ENCODE measurements at regions not wholly inside any gene's neighbourhood (a gene's known extent, or its start where the extent isn't known, plus 50 kb on each side); places are given as distances from the start of the nearest gene placed in this dataset.

- Mint-ChIP-seq H3K9me3 (peaks cover 0 to 2% (median 0%) of the 10 kb centered on the region in 7 donors), H3K4me1 (peaks cover 23 to 65% (median 43%) of the 10 kb centered on the region in 4 donors), H3K27me3 (no peaks in the 10 kb centered on the region), H3K36me3 (no peaks in the 10 kb centered on the region), H3K4me3 (no peak overlapping the region), H3K27ac (no peak overlapping the region)
- H3K4me3 ChIP-seq (ENCODE audit: low read depth, low read length), result no peak overlapping the region
- H3K36me3 ChIP-seq (ENCODE audit: control insufficient read depth, insufficient read depth, low read length), result no peaks in the 10 kb centered on the region
- H3K27me3 ChIP-seq (ENCODE audit: control insufficient read depth, insufficient read depth, low read length), result no peaks in the 10 kb centered on the region
- ATAC-seq (ENCODE audit: low read depth in 2 of 2) (no peak), DNase-seq (no peak)
- H3K27ac ChIP-seq (ENCODE audit: insufficient read depth, low read length, poor library complexity, severe bottlenecking), result no peak overlapping the region
- H3K9me3 ChIP-seq (ENCODE audit: control insufficient read depth in 2 of 2, low read length in 2 of 2), result no peaks in the 10 kb centered on the region
- H3K4me1 ChIP-seq (ENCODE audit: control insufficient read depth, insufficient read depth, low read length, poor library complexity, severe bottlenecking), result peaks cover 38% of the 10 kb centered on the region
Observed at GRCh38 chr2:12455661-12456060, 261.1 kb upstream of the TRIB2 start.

- peaks cover 0 to 4% (median 0%) of the 10 kb centered on the region in 7 donors for H3K9me3 Mint-ChIP-seq
- no peaks in the 10 kb centered on the region for H3K36me3 Mint-ChIP-seq
- peak in 2 of 3 donors; percentile 59 to 85 for DNase-seq
- ATAC-seq (ENCODE audit: low read depth in 2 of 2), result peak; percentile 79 to 81
- Histone ChIP-seq H3K4me3 (ENCODE audit: low read depth, low read length) (peak overlapping the region; percentile 93), H3K9me3 (ENCODE audit: control insufficient read depth in 2 of 2, low read length in 2 of 2) (no peaks in the 10 kb centered on the region), H3K36me3 (ENCODE audit: control insufficient read depth, insufficient read depth, low read length) (no peaks in the 10 kb centered on the region), H3K27me3 (ENCODE audit: control insufficient read depth, insufficient read depth, low read length) (no peaks in the 10 kb centered on the region), H3K4me1 (ENCODE audit: control insufficient read depth, insufficient read depth, low read length, poor library complexity, severe bottlenecking) (peaks cover 32% of the 10 kb centered on the region), H3K27ac (ENCODE audit: insufficient read depth, low read length, poor library complexity, severe bottlenecking) (peak overlapping the region; percentile 71)
- peak overlapping the region; percentile 66 to 94 (median 87) for H3K4me3 Mint-ChIP-seq
- peak overlapping the region; percentile 95 to 100 (median 95) for H3K27ac Mint-ChIP-seq
- peaks cover 23 to 62% (median 38%) of the 10 kb centered on the region in 4 donors for H3K4me1 Mint-ChIP-seq
- H3K27me3 Mint-ChIP-seq, result no peaks in the 10 kb centered on the region
Observed at GRCh38 chr2:12456293-12457106, 260.2 kb upstream of the TRIB2 start.

GRCh38 chr2:12457831-12458230, 258.9 kb upstream of the TRIB2 start:
- no peaks in the 10 kb centered on the region for H3K27me3 Mint-ChIP-seq
- H3K4me3 Mint-ChIP-seq, result peak overlapping the region in 2 of 4 donors; percentile 15 to 66
- Histone ChIP-seq H3K4me3 (ENCODE audit: low read depth, low read length) (no peak overlapping the region), H3K27ac (ENCODE audit: insufficient read depth, low read length, poor library complexity, severe bottlenecking) (no peak overlapping the region), H3K36me3 (ENCODE audit: control insufficient read depth, insufficient read depth, low read length) (no peaks in the 10 kb centered on the region), H3K4me1 (ENCODE audit: control insufficient read depth, insufficient read depth, low read length, poor library complexity, severe bottlenecking) (peaks cover 20% of the 10 kb centered on the region), H3K27me3 (ENCODE audit: control insufficient read depth, insufficient read depth, low read length) (no peaks in the 10 kb centered on the region), H3K9me3 (ENCODE audit: control insufficient read depth in 2 of 2, low read length in 2 of 2) (no peaks in the 10 kb centered on the region)
- ATAC-seq (ENCODE audit: low read depth in 2 of 2) (no peak), DNase-seq (no peak)
- peak overlapping the region; percentile 95 to 100 (median 95) for H3K27ac Mint-ChIP-seq
- H3K4me1 Mint-ChIP-seq, result peaks cover 12 to 49% (median 25%) of the 10 kb centered on the region in 4 donors
- no peaks in the 10 kb centered on the region for H3K36me3 Mint-ChIP-seq
- H3K9me3 Mint-ChIP-seq, result peaks cover 0 to 5% (median 0%) of the 10 kb centered on the region in 7 donors

GRCh38 chr2:12463189-12463588, 253.5 kb upstream of the TRIB2 start:
- Histone ChIP-seq H3K36me3 (ENCODE audit: control insufficient read depth, insufficient read depth, low read length) (no peaks in the 10 kb centered on the region), H3K27me3 (ENCODE audit: control insufficient read depth, insufficient read depth, low read length) (no peaks in the 10 kb centered on the region)
- no peak for ATAC-seq (ENCODE audit: low read depth in 2 of 2)

GRCh38 chr2:12465631-12466135, 251.1 kb upstream of the TRIB2 start:
- Histone ChIP-seq H3K4me3 (ENCODE audit: low read depth, low read length) (no peak overlapping the region), H3K36me3 (ENCODE audit: control insufficient read depth, insufficient read depth, low read length) (no peaks in the 10 kb centered on the region), H3K27me3 (ENCODE audit: control insufficient read depth, insufficient read depth, low read length) (no peaks in the 10 kb centered on the region), H3K27ac (ENCODE audit: insufficient read depth, low read length, poor library complexity, severe bottlenecking) (no peak overlapping the region), H3K4me1 (ENCODE audit: control insufficient read depth, insufficient read depth, low read length, poor library complexity, severe bottlenecking) (no peaks in the 10 kb centered on the region), H3K9me3 (ENCODE audit: control insufficient read depth in 2 of 2, low read length in 2 of 2) (no peaks in the 10 kb centered on the region)
- peaks cover 7 to 27% (median 20%) of the 10 kb centered on the region in 4 donors for H3K4me1 Mint-ChIP-seq
- peaks cover 0 to 5% (median 0%) of the 10 kb centered on the region in 7 donors for H3K9me3 Mint-ChIP-seq
- H3K4me3 Mint-ChIP-seq, result no peak overlapping the region
- DNase-seq (no peak), ATAC-seq (ENCODE audit: low read depth in 2 of 2) (no peak)
- H3K36me3 Mint-ChIP-seq, result no peaks in the 10 kb centered on the region
- no peaks in the 10 kb centered on the region for H3K27me3 Mint-ChIP-seq
- H3K27ac Mint-ChIP-seq, result peak overlapping the region in 2 of 3 donors; percentile 85 to 95

More at GRCh38 chr2:12463189-12463588, 253.5 kb upstream of the TRIB2 start:
- Mint-ChIP-seq H3K4me3 (peak overlapping the region in 2 of 4 donors; percentile 0 to 83), H3K4me1 (peaks cover 7 to 29% (median 19%) of the 10 kb centered on the region in 4 donors), H3K9me3 (peaks cover 0 to 5% (median 0%) of the 10 kb centered on the region in 7 donors), H3K27me3 (no peaks in the 10 kb centered on the region), H3K36me3 (no peaks in the 10 kb centered on the region), H3K27ac (peak overlapping the region in 1 of 3 donors; percentile 5)
- Histone ChIP-seq H3K9me3 (ENCODE audit: control insufficient read depth in 2 of 2, low read length in 2 of 2) (no peaks in the 10 kb centered on the region), H3K4me1 (ENCODE audit: control insufficient read depth, insufficient read depth, low read length, poor library complexity, severe bottlenecking) (no peaks in the 10 kb centered on the region), H3K4me3 (ENCODE audit: low read depth, low read length) (no peak overlapping the region), H3K27ac (ENCODE audit: insufficient read depth, low read length, poor library complexity, severe bottlenecking) (no peak overlapping the region)
- DNase-seq, result no peak

- H3K27me3 ChIP-seq (ENCODE audit: control insufficient read depth, insufficient read depth, low read length), result no peaks in the 10 kb centered on the region
- no peaks in the 10 kb centered on the region for H3K9me3 ChIP-seq (ENCODE audit: control insufficient read depth in 2 of 2, low read length in 2 of 2)
- peaks cover 7 to 27% (median 20%) of the 10 kb centered on the region in 4 donors for H3K4me1 Mint-ChIP-seq
- no peak overlapping the region for H3K4me3 ChIP-seq (ENCODE audit: low read depth, low read length)
- H3K36me3 Mint-ChIP-seq, result no peaks in the 10 kb centered on the region
- DNase-seq (no peak), ATAC-seq (ENCODE audit: low read depth in 2 of 2) (no peak)
- H3K27ac ChIP-seq (ENCODE audit: insufficient read depth, low read length, poor library complexity, severe bottlenecking), result no peak overlapping the region
- H3K27ac Mint-ChIP-seq, result no peak overlapping the region
- H3K4me1 ChIP-seq (ENCODE audit: control insufficient read depth, insufficient read depth, low read length, poor library complexity, severe bottlenecking), result no peaks in the 10 kb centered on the region
- no peaks in the 10 kb centered on the region for H3K36me3 ChIP-seq (ENCODE audit: control insufficient read depth, insufficient read depth, low read length)
- peaks cover 0 to 3% (median 2%) of the 10 kb centered on the region in 7 donors for H3K9me3 Mint-ChIP-seq
- H3K4me3 Mint-ChIP-seq, result no peak overlapping the region
- no peaks in the 10 kb centered on the region for H3K27me3 Mint-ChIP-seq
Observed at GRCh38 chr2:12467303-12467702, 249.4 kb upstream of the TRIB2 start.

GRCh38 chr2:12469141-12469561, 247.6 kb upstream of the TRIB2 start:
- Histone ChIP-seq H3K27ac (ENCODE audit: insufficient read depth, low read length, poor library complexity, severe bottlenecking) (no peak overlapping the region), H3K4me3 (ENCODE audit: low read depth, low read length) (no peak overlapping the region), H3K4me1 (ENCODE audit: control insufficient read depth, insufficient read depth, low read length, poor library complexity, severe bottlenecking) (no peaks in the 10 kb centered on the region), H3K36me3 (ENCODE audit: control insufficient read depth, insufficient read depth, low read length) (no peaks in the 10 kb centered on the region), H3K27me3 (ENCODE audit: control insufficient read depth, insufficient read depth, low read length) (no peaks in the 10 kb centered on the region), H3K9me3 (ENCODE audit: control insufficient read depth in 2 of 2, low read length in 2 of 2) (peaks cover 0 to 4% of the 10 kb centered on the region in 2 experiments)
- Mint-ChIP-seq H3K4me1 (peaks cover 7 to 21% (median 20%) of the 10 kb centered on the region in 4 donors), H3K4me3 (no peak overlapping the region), H3K36me3 (no peaks in the 10 kb centered on the region), H3K27ac (no peak overlapping the region), H3K9me3 (peaks cover 0 to 6% (median 3%) of the 10 kb centered on the region in 7 donors), H3K27me3 (no peaks in the 10 kb centered on the region)
- DNase-seq (no peak), ATAC-seq (ENCODE audit: low read depth in 2 of 2) (no peak)

Data from CD4-positive, CD25-positive, alpha-beta regulatory T cell (primary cell).